ENCODE measurements at regions not wholly inside any gene's neighbourhood (a gene's known extent, or its start where the extent isn't known, plus 50 kb on each side); places are given as distances from the start of the nearest gene placed in this dataset.

GRCh38 chr14:71377099-71377498 is 469.8 kb downstream of the PCNX1 start:
- no TSS peak for BruUV-seq (replicated peaks)
- H3K4me2 ChIP-seq (ENCODE audit: low read length) = no peak overlapping the region
- H3K27me3 ChIP-seq (ENCODE audit: low read length) = no peaks in the 10 kb centered on the region
- CTCF ChIA-PET = no interaction called here
- H3K79me2 ChIP-seq (ENCODE audit: low read length) = peaks cover 90% of the 10 kb centered on the region
- no peak overlapping the region for H3K4me3 ChIP-seq (ENCODE audit: low read length)
- H2AFZ ChIP-seq (ENCODE audit: low read length) = no peak overlapping the region
- TF ChIP-seq EZH2 (IDR thresholded peaks at IDR 0.05; ENCODE audit: low read length, unreplicated experiment) (no peak), EZH2phosphoT487 (IDR thresholded peaks at IDR 0.05; ENCODE audit: borderline replicate concordance, low read length) (no peak), CTCF (conservative IDR thresholded peaks at IDR 0.05; ENCODE audit: low read depth, low read length) (no peak)
- H3F3A ChIP-seq (ENCODE audit: low read length, unreplicated experiment) = no peaks in the 10 kb centered on the region
- intact Hi-C loops (cut with micrococcal nuclease) = no loop called here
- H3K27ac ChIP-seq (ENCODE audit: low read length) = no peak overlapping the region
- no peaks in the 10 kb centered on the region for H3K36me3 ChIP-seq (ENCODE audit: low read depth, low read length)
- peaks cover 18% of the 10 kb centered on the region for H3K4me1 ChIP-seq (ENCODE audit: insufficient read depth, low read length)
- peaks cover 3% of the 10 kb centered on the region; the same call in 1 of the 2 replicates for H4K20me1 ChIP-seq (ENCODE audit: low read length)
- DNase-seq (no peak), ATAC-seq (no peak)
- H3K9ac ChIP-seq (ENCODE audit: low read length) = no peak overlapping the region
- no peaks in the 10 kb centered on the region for H3K9me3 ChIP-seq (ENCODE audit: low read length)
- no peaks in the 10 kb centered on the region; the same call in 1 of the 2 replicates for H3K9me2 ChIP-seq (replicated peaks; ENCODE audit: low read length)
- POLR2A ChIA-PET (ENCODE audit: unreplicated experiment) = no interaction called here

DNA sequence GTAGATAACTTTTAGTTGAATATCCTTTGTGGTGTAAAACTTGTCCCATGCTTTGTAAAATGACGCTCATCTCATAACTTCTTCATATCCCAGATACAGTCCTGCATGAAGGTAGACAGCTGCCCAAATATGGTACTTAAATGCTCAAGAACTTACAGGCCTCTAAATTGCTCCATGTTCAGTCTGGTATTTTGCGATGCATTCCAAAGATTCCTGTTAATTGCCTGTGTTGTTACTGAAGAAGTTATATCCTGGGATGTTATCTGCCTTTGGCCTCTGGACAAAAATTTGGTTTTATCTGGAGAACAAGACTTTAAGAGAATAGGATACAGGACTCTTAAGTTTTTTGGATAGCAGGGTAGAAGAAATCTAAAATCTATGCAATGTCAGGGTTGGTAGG is 473.0 kb downstream of the PCNX1 start:
- POLR2A ChIA-PET (ENCODE audit: unreplicated experiment) = no interaction called here
- BruUV-seq (replicated peaks) = no TSS peak
- Histone ChIP-seq H3K79me2 (ENCODE audit: low read length) (peaks cover 96% of the 10 kb centered on the region), H3F3A (ENCODE audit: low read length, unreplicated experiment) (no peaks in the 10 kb centered on the region), H4K20me1 (ENCODE audit: low read length) (no peaks in the 10 kb centered on the region; the same call in 1 of the 2 replicates), H3K4me2 (ENCODE audit: low read length) (no peak overlapping the region), H3K4me3 (ENCODE audit: low read length) (no peak overlapping the region), H3K9ac (ENCODE audit: low read length) (no peak overlapping the region), H3K27ac (ENCODE audit: low read length) (no peak overlapping the region), H3K4me1 (ENCODE audit: insufficient read depth, low read length) (no peaks in the 10 kb centered on the region), H3K9me3 (ENCODE audit: low read length) (no peaks in the 10 kb centered on the region), H3K36me3 (ENCODE audit: low read depth, low read length) (peaks cover 6% of the 10 kb centered on the region; the same call in 1 of the 2 replicates), H3K9me2 (replicated peaks; ENCODE audit: low read length) (no peaks in the 10 kb centered on the region), H2AFZ (ENCODE audit: low read length) (no peak overlapping the region), H3K27me3 (ENCODE audit: low read length) (no peaks in the 10 kb centered on the region)
- CTCF ChIA-PET = interaction anchor here (0.6 kb wide), 1 partner anchor 372 kb away, joined by 3 read pairs; no protein-coding TSS in a partner anchor
- intact Hi-C loops (cut with micrococcal nuclease) = no loop called here
- ATAC-seq (peak; percentile 35; the same call in 1 of the 2 replicates), DNase-seq (peak; percentile 25)
- TF ChIP-seq EZH2 (IDR thresholded peaks at IDR 0.05; ENCODE audit: low read length, unreplicated experiment) (no peak), CTCF (conservative IDR thresholded peaks at IDR 0.05; ENCODE audit: low read depth, low read length) (no peak), EZH2phosphoT487 (IDR thresholded peaks at IDR 0.05; ENCODE audit: borderline replicate concordance, low read length) (no peak)

DNA sequence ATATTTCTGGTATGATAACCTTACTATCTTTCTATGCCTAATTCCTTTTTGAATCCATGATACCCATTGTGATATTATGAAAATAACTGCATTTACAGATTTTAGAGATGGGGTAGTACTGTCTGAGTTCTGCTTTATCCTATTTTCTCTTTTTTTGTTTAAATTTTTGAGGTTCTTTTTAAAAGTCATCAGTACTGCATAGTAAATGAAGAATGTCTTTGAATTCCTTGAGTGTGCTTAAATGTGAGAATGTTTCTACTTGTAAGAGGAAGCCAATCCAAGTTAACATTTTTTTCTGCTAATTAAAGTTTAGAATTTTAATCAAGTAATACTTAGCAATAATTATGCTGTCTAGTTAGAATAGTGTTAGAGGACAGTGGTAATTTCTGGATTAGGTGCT is 474.6 kb downstream of the PCNX1 start:
- CTCF ChIA-PET = no interaction called here
- Histone ChIP-seq H3K9me2 (replicated peaks; ENCODE audit: low read length) (no peaks in the 10 kb centered on the region), H3K4me1 (ENCODE audit: insufficient read depth, low read length) (no peaks in the 10 kb centered on the region), H3K36me3 (ENCODE audit: low read depth, low read length) (peaks cover 6% of the 10 kb centered on the region; the same call in 1 of the 2 replicates), H2AFZ (ENCODE audit: low read length) (no peak overlapping the region), H3K4me3 (ENCODE audit: low read length) (no peak overlapping the region), H3K9ac (ENCODE audit: low read length) (no peak overlapping the region), H3K27me3 (ENCODE audit: low read length) (no peaks in the 10 kb centered on the region), H3K9me3 (ENCODE audit: low read length) (no peaks in the 10 kb centered on the region), H3F3A (ENCODE audit: low read length, unreplicated experiment) (no peaks in the 10 kb centered on the region), H3K27ac (ENCODE audit: low read length) (no peak overlapping the region), H3K79me2 (ENCODE audit: low read length) (peaks cover 95% of the 10 kb centered on the region), H3K4me2 (ENCODE audit: low read length) (no peak overlapping the region), H4K20me1 (ENCODE audit: low read length) (no peaks in the 10 kb centered on the region; the same call in 1 of the 2 replicates)
- intact Hi-C loops (cut with micrococcal nuclease) = no loop called here
- DNase-seq (no peak), ATAC-seq (no peak)
- TF ChIP-seq CTCF (conservative IDR thresholded peaks at IDR 0.05; ENCODE audit: low read depth, low read length) (no peak), EZH2 (IDR thresholded peaks at IDR 0.05; ENCODE audit: low read length, unreplicated experiment) (no peak), EZH2phosphoT487 (IDR thresholded peaks at IDR 0.05; ENCODE audit: borderline replicate concordance, low read length) (no peak)
- no TSS peak for BruUV-seq (replicated peaks)
- POLR2A ChIA-PET (ENCODE audit: unreplicated experiment) = no interaction called here
